Subcutaneous abdominal adipose tissue (tissue), 5 donors: ENCODE measurements at regions not wholly inside any gene's neighbourhood (a gene's known extent, or its start where the extent isn't known, plus 50 kb on each side); places are given as distances from the start of the nearest gene placed in this dataset.
"Not testable (repeated sequence)": the region's sequence is repeated elsewhere in the genome, so short reads cannot be mapped to it uniquely, and the experiment has no call there.

Source experiments
- H3K27ac ChIP-seq: one replicate; pipeline ENCODE4 v1.7.0; 2013; ENCODE audit warnings: low read depth, mild to moderate bottlenecking, inconsistent platforms, low read length, moderate library complexity
- H3K27me3 ChIP-seq, 5 donors: one replicate each; pipeline ENCODE4 v1.7.0; 2013; ENCODE audit warnings: low read length in 5 of 5, inconsistent platforms in 1 of 5; ENCODE audit not compliant: control insufficient read depth in 5 of 5, insufficient read depth in 4 of 5
- H3K36me3 ChIP-seq, 5 donors: one replicate each; pipeline ENCODE4 v1.7.0; 2013; ENCODE audit warnings: low read length in 5 of 5; ENCODE audit not compliant: control insufficient read depth in 5 of 5, insufficient read depth in 5 of 5
- H3K4me1 ChIP-seq, 5 donors: one replicate each; pipeline ENCODE4 v1.7.0; 2013; ENCODE audit warnings: low read length in 5 of 5, mild to moderate bottlenecking in 3 of 5, moderate library complexity in 1 of 5; ENCODE audit not compliant: control insufficient read depth in 5 of 5, insufficient read depth in 5 of 5
- H3K4me3 ChIP-seq, 5 donors: one replicate each; pipeline ENCODE4 v1.7.0; 2013; ENCODE audit warnings: low read length in 5 of 5, low read depth in 1 of 5
- H3K9ac ChIP-seq, 5 donors: one replicate each; pipeline ENCODE4 v1.7.0; 2013; ENCODE audit warnings: low read length in 5 of 5, mild to moderate bottlenecking in 4 of 5, moderate library complexity in 3 of 5
- H3K9me3 ChIP-seq, 5 donors: one replicate each; pipeline ENCODE4 v1.7.0; 2013; ENCODE audit warnings: low read length in 5 of 5; ENCODE audit not compliant: control insufficient read depth in 5 of 5
- donor health status: healthy.
- donor health status: healthy.
- donor health status: healthy.
- donor health status: healthy.
- donor health status: healthy.

DNA sequence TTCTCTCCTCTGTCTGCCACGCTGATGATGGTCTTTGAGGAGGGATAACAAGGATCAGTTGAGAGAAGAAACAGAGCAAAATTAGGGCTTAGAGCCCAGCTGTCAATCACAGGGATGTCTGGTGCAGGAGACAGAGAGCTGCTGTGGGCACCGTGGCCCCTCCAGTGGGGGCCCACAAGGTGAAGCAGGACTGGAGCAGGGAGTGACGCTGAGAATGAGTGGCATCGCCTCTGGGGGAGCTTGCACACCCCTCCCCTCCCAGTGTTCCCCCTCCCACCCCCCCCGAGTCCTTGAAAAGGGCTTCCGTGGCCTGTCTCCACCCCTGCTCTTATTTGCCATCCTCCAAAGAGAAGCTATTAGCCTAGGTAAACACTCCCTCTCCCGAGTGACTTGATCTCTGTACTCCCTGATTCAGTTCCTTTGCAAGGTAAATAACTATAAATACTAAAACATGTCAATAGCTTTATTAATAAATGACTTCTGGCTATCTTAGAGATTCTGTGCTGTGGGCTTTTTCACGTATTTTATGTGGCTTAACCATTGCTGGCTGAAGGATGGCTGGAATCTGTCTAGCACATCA is 440.0 kb downstream of the ZNF536 start:
- Histone ChIP-seq H3K27ac (no peak overlapping the region), H3K4me3 (no peak overlapping the region), H3K9ac (no peak overlapping the region), H3K27me3 (peaks cover 0 to 20% (median 0%) of the 10 kb centered on the region in 5 donors), H3K36me3 (no peaks in the 10 kb centered on the region), H3K9me3 (peaks cover 0 to 15% (median 5%) of the 10 kb centered on the region in 5 donors), H3K4me1 (no peaks in the 10 kb centered on the region)

GRCh38 chr19:30811397-30812098 is 439.4 kb downstream of the ZNF536 start:
- peaks cover 0 to 23% (median 6%) of the 10 kb centered on the region in 5 donors for H3K27me3 ChIP-seq
- peaks cover 0 to 20% (median 10%) of the 10 kb centered on the region in 5 donors for H3K9me3 ChIP-seq
- H3K36me3 ChIP-seq = no peaks in the 10 kb centered on the region
- no peak overlapping the region for H3K27ac ChIP-seq
- H3K9ac ChIP-seq = no peak overlapping the region
- no peak overlapping the region for H3K4me3 ChIP-seq
- no peaks in the 10 kb centered on the region for H3K4me1 ChIP-seq

DNA sequence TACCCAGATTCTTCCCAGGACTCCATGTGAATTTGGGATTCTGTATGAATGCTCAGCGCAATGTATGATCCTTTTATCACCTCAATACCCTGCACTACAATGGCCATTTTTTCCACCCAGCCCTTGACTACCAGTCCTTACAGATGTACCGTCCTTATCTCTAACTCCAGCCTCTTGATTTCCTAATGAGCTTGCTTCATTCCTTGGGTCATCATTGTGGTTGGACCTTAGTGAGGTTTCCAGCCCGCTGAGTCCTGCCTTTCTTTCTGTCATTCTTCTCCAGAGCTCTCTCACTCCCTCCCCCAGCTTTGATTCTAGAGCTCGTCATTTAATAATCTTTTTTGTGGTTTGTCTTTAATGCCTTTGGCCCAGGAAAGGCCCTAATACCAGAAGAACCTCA is 438.5 kb downstream of the ZNF536 start:
- peaks cover 0 to 23% (median 7%) of the 10 kb centered on the region in 5 donors for H3K27me3 ChIP-seq
- H3K27ac ChIP-seq = no peak overlapping the region
- H3K9me3 ChIP-seq = peaks cover 0 to 15% (median 10%) of the 10 kb centered on the region in 5 donors
- H3K9ac ChIP-seq = no peak overlapping the region
- no peak overlapping the region for H3K4me3 ChIP-seq
- no peaks in the 10 kb centered on the region for H3K4me1 ChIP-seq
- no peaks in the 10 kb centered on the region for H3K36me3 ChIP-seq

DNA sequence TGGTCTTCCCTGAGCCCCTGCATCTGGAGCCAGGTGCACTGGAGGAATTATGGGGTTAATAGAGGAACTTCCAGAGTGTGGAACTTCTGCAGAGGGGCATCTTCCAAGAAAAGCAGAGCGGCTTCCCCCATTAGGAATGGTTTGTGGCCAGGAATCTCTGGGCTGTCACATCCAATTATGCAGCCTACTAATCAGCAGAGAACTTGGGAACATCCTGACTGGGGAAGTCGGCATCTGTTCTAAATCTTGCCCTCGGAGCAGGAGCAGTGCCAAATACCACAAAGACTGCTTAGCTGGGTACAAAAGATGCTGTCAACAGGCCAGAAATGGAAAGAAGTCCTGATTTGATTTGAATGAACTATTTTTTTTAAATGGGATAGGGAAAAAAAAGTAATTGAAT is 435.1 kb downstream of the ZNF536 start:
- peaks cover 2 to 22% (median 8%) of the 10 kb centered on the region in 5 donors for H3K27me3 ChIP-seq
- no peak overlapping the region for H3K27ac ChIP-seq
- H3K36me3 ChIP-seq = no peaks in the 10 kb centered on the region
- H3K4me1 ChIP-seq = peaks cover 0 to 6% (median 0%) of the 10 kb centered on the region in 5 donors
- no peak overlapping the region for H3K4me3 ChIP-seq
- no peak overlapping the region for H3K9ac ChIP-seq
- peaks cover 0 to 11% (median 8%) of the 10 kb centered on the region in 5 donors for H3K9me3 ChIP-seq

GRCh38 chr19:30806311-30806710 is 434.1 kb downstream of the ZNF536 start:
- no peaks in the 10 kb centered on the region for H3K36me3 ChIP-seq
- no peak overlapping the region for H3K27ac ChIP-seq
- no peak overlapping the region for H3K9ac ChIP-seq
- peaks cover 0 to 11% (median 8%) of the 10 kb centered on the region in 5 donors for H3K9me3 ChIP-seq
- H3K4me1 ChIP-seq = peaks cover 0 to 6% (median 0%) of the 10 kb centered on the region in 5 donors
- H3K4me3 ChIP-seq = no peak overlapping the region
- peaks cover 2 to 16% (median 8%) of the 10 kb centered on the region in 5 donors for H3K27me3 ChIP-seq

- Histone ChIP-seq H3K4me3 (no peak overlapping the region), H3K4me1 (peaks cover 0 to 6% (median 0%) of the 10 kb centered on the region in 5 donors), H3K27me3 (peaks cover 4 to 20% (median 10%) of the 10 kb centered on the region in 5 donors)
Observed at GRCh38 chr19:30804751-30805150, 432.6 kb downstream of the ZNF536 start.

DNA sequence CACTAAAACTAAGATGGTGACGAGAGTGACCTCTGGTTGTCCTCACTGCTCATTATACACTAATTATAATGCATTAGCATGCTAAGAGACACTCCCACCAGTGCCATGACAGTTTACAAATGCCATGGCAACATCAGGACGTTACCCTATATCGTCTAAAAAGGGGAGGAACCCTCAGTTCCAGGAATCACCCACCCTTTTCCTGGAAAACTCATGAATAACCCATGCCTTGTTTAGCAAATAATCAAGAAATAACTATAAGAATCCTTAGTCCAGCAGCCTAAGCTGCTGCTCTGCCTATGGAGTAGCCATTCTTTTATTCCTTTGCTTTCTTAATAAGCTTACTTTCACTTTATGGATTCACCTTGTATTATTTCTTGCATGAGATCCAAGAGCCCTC is 432.1 kb downstream of the ZNF536 start:
- not testable (repeated sequence) for H3K4me1 ChIP-seq, H3K36me3 ChIP-seq, H3K4me3 ChIP-seq, H3K27ac ChIP-seq, H3K9ac ChIP-seq, H3K9me3 ChIP-seq
- peaks cover 6 to 21% (median 12%) of the 10 kb centered on the region in 5 donors for H3K27me3 ChIP-seq

More at GRCh38 chr19:30804751-30805150, 432.6 kb downstream of the ZNF536 start:
- Histone ChIP-seq H3K27ac (no peak overlapping the region), H3K36me3 (no peaks in the 10 kb centered on the region), H3K9me3 (peaks cover 0 to 11% (median 8%) of the 10 kb centered on the region in 5 donors), H3K9ac (no peak overlapping the region)

DNA sequence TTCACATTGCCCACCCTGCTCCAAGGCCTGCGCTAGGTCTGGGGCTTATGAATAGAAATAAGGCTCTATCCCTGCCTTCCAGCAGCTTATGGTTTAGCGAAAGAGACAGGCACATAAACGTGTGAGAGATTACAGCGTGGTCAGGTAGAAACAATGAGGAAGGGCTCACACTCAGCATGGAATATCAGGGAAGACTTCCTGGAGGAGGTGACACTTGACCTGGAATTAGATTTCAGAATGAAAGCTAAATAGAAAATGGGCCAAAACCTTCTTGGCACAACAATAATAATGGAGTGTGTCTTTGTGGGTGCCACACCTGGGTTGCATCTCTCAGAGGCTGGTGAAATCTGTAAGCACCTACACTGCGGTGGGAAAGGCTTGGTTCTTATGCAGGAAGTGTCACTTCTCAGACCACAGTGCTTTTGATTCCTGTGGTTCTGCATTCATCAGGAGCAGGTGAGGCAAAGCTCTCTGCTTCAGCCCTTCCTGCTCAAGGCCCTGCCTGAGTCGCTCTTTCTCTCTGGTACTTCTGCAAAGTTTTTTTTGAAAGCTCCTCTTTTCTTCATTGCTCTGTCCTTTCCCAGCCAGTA is 430.3 kb downstream of the ZNF536 start:
- Histone ChIP-seq H3K27me3 (peaks cover 8 to 20% (median 10%) of the 10 kb centered on the region in 5 donors), H3K36me3 (no peaks in the 10 kb centered on the region), H3K27ac (no peak overlapping the region), H3K9ac (no peak overlapping the region), H3K9me3 (peaks cover 0 to 8% (median 4%) of the 10 kb centered on the region in 5 donors), H3K4me1 (peaks cover 0 to 6% (median 0%) of the 10 kb centered on the region in 5 donors), H3K4me3 (no peak overlapping the region)

GRCh38 chr19:30799865-30800755 is 427.9 kb downstream of the ZNF536 start:
- Histone ChIP-seq H3K4me3 (no peak overlapping the region), H3K27ac (no peak overlapping the region), H3K9ac (no peak overlapping the region), H3K27me3 (peaks cover 3 to 14% (median 8%) of the 10 kb centered on the region in 5 donors), H3K4me1 (peaks cover 0 to 6% (median 0%) of the 10 kb centered on the region in 5 donors), H3K36me3 (no peaks in the 10 kb centered on the region), H3K9me3 (no peaks in the 10 kb centered on the region)
